A673 (cell line): ENCODE measurements at regions not wholly inside any gene's neighbourhood (a gene's known extent, or its start where the extent isn't known, plus 50 kb on each side); places are given as distances from the start of the nearest gene placed in this dataset.

Source experiments
- CTCF ChIP-seq: fragments of 300-800, 200-600 bp; sonication (generic); conservative IDR thresholded peaks from 2 replicates; pipeline ENCODE4 v1.5.1; 2017; ENCODE audit warnings: low read depth, mild to moderate bottlenecking, antibody characterized with exemption, low read length, moderate library complexity, mixed read lengths
- EZH2 ChIP-seq: fragments of 200-600 bp; sonication (generic); IDR thresholded peaks from 2 replicates; pipeline ENCODE4 v1.6.1; 2017; ENCODE audit warnings: borderline replicate concordance, low read depth, mild to moderate bottlenecking, mixed read lengths, antibody characterized with exemption, low read length; ENCODE audit not compliant: poor library complexity, severe bottlenecking

GRCh38 chr5:167861928-167862426 lies 429.5 kb upstream of the WWC1 start:
- TF ChIP-seq CTCF (no peak), EZH2 (no peak)
